Astrocyte (in vitro differentiated cells and primary cell): ENCODE measurements at regions not wholly inside any gene's neighbourhood (a gene's known extent, or its start where the extent isn't known, plus 50 kb on each side); places are given as distances from the start of the nearest gene placed in this dataset.

Source experiments
- DNase-seq: peaks from one replicate; pipeline ENCODE4 v3.0.0-alpha.2; 2010; ENCODE audit warnings: low read depth
- FAIRE-seq: peaks from 2 replicates; lab custom pipeline; 2011; peaks lifted over from hg19 to GRCh38; lab: Jason Lieb, UNC
- H2AFZ ChIP-seq: 2 replicates; pipeline ENCODE4 v1.6.0; 2012; ENCODE audit warnings: low read depth, low read length, inconsistent platforms
- H3K27ac ChIP-seq: 2 replicates; pipeline ENCODE4 v1.5.1; 2011; ENCODE audit warnings: low read depth, low read length, inconsistent platforms
- H3K27me3 ChIP-seq: 2 replicates; pipeline ENCODE4 v1.6.0; 2011; ENCODE audit warnings: low read length, inconsistent platforms; ENCODE audit not compliant: insufficient read depth
- H3K36me3 ChIP-seq: 2 replicates; pipeline ENCODE4 v1.5.1; 2011; ENCODE audit warnings: low read length, inconsistent platforms; ENCODE audit not compliant: insufficient read depth
- H3K4me1 ChIP-seq: 2 replicates; pipeline ENCODE4 v1.5.1; 2011; ENCODE audit warnings: low read length, inconsistent platforms; ENCODE audit not compliant: insufficient read depth
- H3K4me2 ChIP-seq: 2 replicates; pipeline ENCODE4 v1.6.0; 2012; ENCODE audit warnings: low read length, inconsistent platforms
- H3K4me3 ChIP-seq: 2 replicates; pipeline ENCODE4 v1.5.1; 2011; ENCODE audit warnings: low read depth, mild to moderate bottlenecking, low read length, inconsistent platforms; ENCODE audit not compliant: insufficient read depth
- H3K79me2 ChIP-seq: 2 replicates; pipeline ENCODE4 v1.6.0; 2012; ENCODE audit warnings: mild to moderate bottlenecking, low read length, inconsistent platforms; ENCODE audit not compliant: insufficient read depth
- H3K9ac ChIP-seq: 2 replicates; pipeline ENCODE4 v1.6.0; 2012; ENCODE audit warnings: mild to moderate bottlenecking, low read length, inconsistent platforms
- H3K9me3 ChIP-seq: 2 replicates; pipeline ENCODE4 v1.5.1; 2012; ENCODE audit warnings: low read depth, mild to moderate bottlenecking, low read length, inconsistent platforms; ENCODE audit not compliant: insufficient read depth
- H4K20me1 ChIP-seq: 2 replicates; pipeline ENCODE4 v1.6.0; 2012; ENCODE audit warnings: low read length, inconsistent platforms; ENCODE audit not compliant: insufficient read depth
- H3K27ac Mint-ChIP-seq: one replicate; pipeline ENCODE4 v1.8.0; 2021; ENCODE audit warnings: mild to moderate bottlenecking, mixed read lengths; ENCODE audit not compliant: unreplicated experiment
- H3K27me3 Mint-ChIP-seq: one replicate; pipeline ENCODE4 v1.8.0; 2021; ENCODE audit warnings: low read depth, mixed read lengths; ENCODE audit not compliant: unreplicated experiment
- H3K36me3 Mint-ChIP-seq: one replicate; pipeline ENCODE4 v1.8.0; 2021; ENCODE audit warnings: low read depth, mixed read lengths; ENCODE audit not compliant: unreplicated experiment
- H3K4me1 Mint-ChIP-seq: one replicate; pipeline ENCODE4 v1.8.0; 2021; ENCODE audit warnings: low read depth, mixed read lengths; ENCODE audit not compliant: unreplicated experiment
- H3K4me3 Mint-ChIP-seq: one replicate; pipeline ENCODE4 v1.8.0; 2021; ENCODE audit warnings: mild to moderate bottlenecking, moderate library complexity, mixed read lengths; ENCODE audit not compliant: unreplicated experiment
- H3K9me3 Mint-ChIP-seq: one replicate; pipeline ENCODE4 v1.8.0; 2021; ENCODE audit warnings: mild to moderate bottlenecking, mixed read lengths; ENCODE audit not compliant: unreplicated experiment
- CTCF ChIP-seq: IDR thresholded peaks from 2 replicates; pipeline ENCODE4 v1.5.1; 2011; ENCODE audit warnings: low read depth, mild to moderate bottlenecking, inconsistent platforms, low read length, moderate library complexity; ENCODE audit not compliant: insufficient read depth
- EZH2 ChIP-seq: IDR thresholded peaks from 2 replicates; pipeline ENCODE4 v1.6.1; 2012; ENCODE audit warnings: mild to moderate bottlenecking, low read length, inconsistent platforms; ENCODE audit not compliant: insufficient read depth

GRCh38 chr2:171238946-171239345 is 78.3 kb upstream of the TLK1 start:
- no peak overlapping the region for H2AFZ ChIP-seq

GRCh38 chr2:171237751-171238505 is 77.2 kb upstream of the TLK1 start:
- TF ChIP-seq EZH2 (no peak), CTCF (no peak)
- Mint-ChIP-seq H3K27ac (no peak overlapping the region), H3K27me3 (no peaks in the 10 kb centered on the region), H3K9me3 (no peaks in the 10 kb centered on the region), H3K4me1 (no peaks in the 10 kb centered on the region), H3K4me3 (no peak overlapping the region), H3K36me3 (no peaks in the 10 kb centered on the region)
- no peaks in the 10 kb centered on the region for H3K79me2 ChIP-seq
- H4K20me1 ChIP-seq = no peaks in the 10 kb centered on the region
- no peaks in the 10 kb centered on the region for H3K4me1 ChIP-seq
- H3K27ac ChIP-seq = no peak overlapping the region
- no peak overlapping the region for H3K9ac ChIP-seq
- no peak overlapping the region for H3K4me2 ChIP-seq
- H3K27me3 ChIP-seq = no peaks in the 10 kb centered on the region
- no peak for DNase-seq
- H3K36me3 ChIP-seq = no peaks in the 10 kb centered on the region
- no peak overlapping the region for H2AFZ ChIP-seq
- no peaks in the 10 kb centered on the region for H3K9me3 ChIP-seq
- H3K4me3 ChIP-seq = no peak overlapping the region
- FAIRE-seq = no peak

More at GRCh38 chr2:171238946-171239345, 78.3 kb upstream of the TLK1 start:
- H3K36me3 Mint-ChIP-seq = no peaks in the 10 kb centered on the region
- Histone ChIP-seq H3K9me3 (no peaks in the 10 kb centered on the region), H3K4me2 (no peak overlapping the region), H4K20me1 (no peaks in the 10 kb centered on the region), H3K4me3 (no peak overlapping the region), H3K79me2 (no peaks in the 10 kb centered on the region), H3K27me3 (no peaks in the 10 kb centered on the region), H3K4me1 (no peaks in the 10 kb centered on the region), H3K36me3 (no peaks in the 10 kb centered on the region), H3K27ac (no peak overlapping the region), H3K9ac (no peak overlapping the region)
- no peaks in the 10 kb centered on the region for H3K27me3 Mint-ChIP-seq
- H3K9me3 Mint-ChIP-seq = no peaks in the 10 kb centered on the region
- FAIRE-seq (no peak), DNase-seq (no peak)
- H3K4me1 Mint-ChIP-seq = no peaks in the 10 kb centered on the region
- no peak overlapping the region for H3K27ac Mint-ChIP-seq
- TF ChIP-seq EZH2 (no peak), CTCF (no peak)
- no peak overlapping the region for H3K4me3 Mint-ChIP-seq

- no peaks in the 10 kb centered on the region for H3K4me1 ChIP-seq
- no peak overlapping the region for H3K4me3 ChIP-seq
- H3K9me3 Mint-ChIP-seq = no peaks in the 10 kb centered on the region
- FAIRE-seq (no peak), DNase-seq (no peak)
- TF ChIP-seq EZH2 (no peak), CTCF (no peak)
- no peak overlapping the region for H2AFZ ChIP-seq
- no peak overlapping the region for H3K4me3 Mint-ChIP-seq
- no peak overlapping the region for H3K9ac ChIP-seq
- H3K9me3 ChIP-seq = no peaks in the 10 kb centered on the region
- H3K36me3 ChIP-seq = no peaks in the 10 kb centered on the region
- H3K36me3 Mint-ChIP-seq = no peaks in the 10 kb centered on the region
- H3K79me2 ChIP-seq = no peaks in the 10 kb centered on the region
- no peak overlapping the region for H3K4me2 ChIP-seq
- H3K27me3 ChIP-seq = no peaks in the 10 kb centered on the region
- no peaks in the 10 kb centered on the region for H3K4me1 Mint-ChIP-seq
- H3K27ac Mint-ChIP-seq = no peak overlapping the region
- no peaks in the 10 kb centered on the region for H3K27me3 Mint-ChIP-seq
- H3K27ac ChIP-seq = no peak overlapping the region
- H4K20me1 ChIP-seq = no peaks in the 10 kb centered on the region
These were observed 74.7 kb upstream of the TLK1 start for GRCh38 chr2:171235262-171235881.
